HG02571 (cell line): ENCODE measurements at regions not wholly inside any gene's neighbourhood (a gene's known extent, or its start where the extent isn't known, plus 50 kb on each side); places are given as distances from the start of the nearest gene placed in this dataset.

Experiments
- ATAC-seq: cut with Tn5 transposase; IDR thresholded peaks from one replicate; pipeline ENCODE4 v1.9.1; 2021; ENCODE audit warnings: mild to moderate bottlenecking, moderate library complexity; ENCODE audit not compliant: unreplicated experiment

GRCh38 chr10:1939016-1939415 lies 201.7 kb upstream of the ADARB2 start:
- no peak for ATAC-seq

GRCh38 chr10:1938317-1938716 lies 201.0 kb upstream of the ADARB2 start:
- no peak for ATAC-seq

DNA sequence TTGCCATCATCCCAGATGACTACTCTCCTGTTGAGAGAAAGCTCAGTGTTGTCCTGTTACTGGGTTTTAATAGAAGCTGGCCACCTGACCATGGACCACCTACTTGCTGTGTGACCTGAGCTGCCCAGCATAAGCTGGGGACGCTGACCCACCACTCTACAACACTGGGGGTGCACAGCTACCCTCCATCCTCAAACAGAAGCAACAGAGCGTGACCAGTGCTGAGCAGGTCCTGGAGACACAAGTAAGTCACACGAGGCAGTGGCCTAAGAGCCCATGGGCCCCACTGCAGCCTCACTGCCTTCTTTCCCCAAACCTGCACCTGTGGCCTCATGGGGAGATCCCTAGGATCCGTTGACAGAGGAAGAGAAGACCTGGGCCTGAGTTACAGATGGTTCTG lies 198.6 kb upstream of the ADARB2 start:
- no peak for ATAC-seq

DNA sequence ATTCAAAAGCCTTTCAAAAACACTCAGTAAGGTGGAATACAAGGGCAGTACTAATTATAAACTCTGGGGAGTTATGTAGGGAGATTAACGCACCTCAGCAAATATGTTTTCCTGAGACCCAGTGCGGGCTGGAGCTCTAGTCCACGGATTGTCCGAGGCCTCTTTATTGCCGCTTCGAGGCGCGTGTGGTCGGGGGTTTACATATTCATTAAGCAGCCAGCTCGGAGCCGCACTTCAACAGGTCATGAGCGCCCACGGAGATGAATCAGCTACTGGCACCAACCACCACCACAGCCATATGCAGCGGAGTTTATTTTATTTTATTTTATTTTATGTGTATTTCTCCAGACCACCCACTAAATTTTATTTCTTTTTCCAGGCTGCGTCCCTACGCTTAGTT lies 195.9 kb upstream of the ADARB2 start:
- ATAC-seq = no peak

DNA sequence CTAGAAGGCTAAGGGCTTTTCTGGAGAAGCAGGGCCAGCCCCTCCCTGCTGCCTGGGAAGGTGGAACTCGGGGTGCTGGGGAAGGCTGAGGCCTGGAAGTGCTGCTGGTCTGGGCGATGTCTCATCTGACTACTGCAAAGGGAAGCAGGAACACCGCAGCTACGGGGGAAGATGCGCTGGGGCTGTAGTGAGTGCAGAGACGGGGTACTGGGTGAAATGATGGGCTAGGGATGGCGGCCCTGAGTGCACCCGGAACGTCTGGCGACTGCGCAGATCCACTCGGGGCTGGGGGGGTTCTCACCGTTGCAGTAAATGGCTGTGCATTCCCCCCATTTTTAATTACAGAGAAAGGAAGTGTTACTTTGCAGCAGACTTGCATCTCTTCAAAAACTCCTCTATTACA lies 195.4 kb upstream of the ADARB2 start:
- no peak for ATAC-seq

DNA sequence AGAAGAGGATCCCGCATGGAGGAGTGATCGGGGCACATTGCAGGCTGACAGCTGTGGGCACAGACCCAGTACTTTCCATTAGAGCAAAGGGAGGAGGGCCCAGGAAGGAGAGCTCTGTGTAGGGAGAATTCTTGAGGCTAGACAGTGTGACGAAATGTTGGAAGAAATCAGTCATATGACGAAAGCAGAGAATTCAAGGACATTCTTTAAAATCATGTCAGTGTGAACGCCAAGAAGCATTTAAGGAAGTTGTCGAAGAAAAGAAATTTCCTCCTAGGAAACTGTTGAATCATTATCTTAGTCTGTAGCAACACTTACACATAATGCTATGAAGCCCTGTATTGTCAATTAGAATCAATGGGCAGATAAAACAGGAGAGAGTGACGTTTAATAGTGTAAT lies 191.3 kb upstream of the ADARB2 start:
- no peak for ATAC-seq

GRCh38 chr10:1923998-1924397 lies 186.7 kb upstream of the ADARB2 start:
- no peak for ATAC-seq

GRCh38 chr10:1923586-1923985 lies 186.3 kb upstream of the ADARB2 start:
- ATAC-seq = no peak

- no peak for ATAC-seq
Measured at GRCh38 chr10:1920941-1921340, 183.6 kb upstream of the ADARB2 start.

DNA sequence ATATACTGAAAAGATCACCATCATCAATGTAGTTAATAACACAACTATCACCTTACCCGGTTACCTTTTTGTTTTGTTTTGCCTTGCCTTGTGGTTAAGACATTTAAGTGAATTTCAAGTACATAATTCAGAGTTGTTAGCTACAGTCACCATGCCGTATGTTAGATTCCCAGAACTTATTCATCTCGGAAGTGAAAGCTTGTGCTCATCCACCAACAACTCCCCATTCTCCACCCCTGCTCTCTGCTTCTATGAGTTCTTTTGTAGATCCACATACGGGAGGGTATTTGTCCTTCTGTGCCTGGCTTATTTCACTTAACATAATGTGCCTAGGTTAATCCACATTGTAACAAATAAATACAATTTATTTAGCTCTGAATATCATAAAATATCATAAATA lies 182.8 kb upstream of the ADARB2 start:
- no peak for ATAC-seq

DNA sequence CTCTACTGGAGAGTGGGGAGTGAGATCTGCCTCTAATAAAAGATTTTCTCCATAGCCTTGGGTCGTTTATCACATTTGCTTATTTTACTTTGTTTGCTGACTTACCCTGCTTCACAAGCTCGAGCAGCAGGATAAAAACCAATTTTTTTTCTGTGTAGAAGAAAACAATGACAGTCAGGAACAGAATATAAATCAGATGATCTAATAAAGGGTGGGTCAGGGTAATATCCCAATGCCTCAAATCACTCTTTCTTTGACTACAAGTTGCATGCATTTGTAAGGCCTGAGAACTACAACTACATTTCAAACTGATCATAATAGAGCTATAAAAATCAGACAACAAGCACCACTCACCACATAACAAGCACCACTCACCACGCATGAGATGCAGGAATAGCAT lies 174.4 kb upstream of the ADARB2 start:
- ATAC-seq = no peak

DNA sequence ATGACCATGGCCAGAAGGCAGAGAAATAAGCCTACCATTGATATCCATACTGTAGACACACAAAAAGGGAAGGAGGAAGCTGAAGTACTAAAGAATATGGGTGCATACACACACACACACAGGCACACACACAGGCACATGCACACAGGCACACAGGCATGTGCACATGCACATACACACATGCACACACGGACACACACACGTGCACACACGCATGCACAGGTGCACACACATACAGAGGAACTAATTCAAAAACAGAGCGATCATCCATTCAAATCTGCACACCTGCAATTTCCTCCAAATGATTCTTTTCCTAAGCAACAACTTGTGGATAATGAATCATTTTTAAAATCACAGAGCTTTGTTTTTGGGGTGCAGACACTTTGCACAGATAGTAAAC lies 166.7 kb upstream of the ADARB2 start:
- ATAC-seq = no peak

DNA sequence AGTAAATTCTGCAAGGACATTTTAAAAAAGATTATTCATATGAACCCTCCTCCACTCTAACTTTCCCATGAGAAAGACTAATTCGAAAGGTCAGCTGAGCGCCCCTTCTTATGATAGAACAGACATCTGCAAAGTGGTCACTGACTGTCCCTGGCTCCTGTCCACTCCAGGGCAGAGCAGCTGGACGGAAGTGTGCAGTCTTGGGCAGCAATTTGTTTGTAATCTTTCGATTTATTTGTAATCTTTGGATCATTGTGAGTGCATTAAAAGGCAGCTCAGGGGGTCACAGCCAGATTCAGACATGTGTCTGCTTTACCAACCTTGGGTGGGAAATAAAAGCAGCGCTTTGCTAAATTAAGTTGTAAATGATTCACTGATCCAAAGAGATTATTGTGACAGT lies 158.8 kb upstream of the ADARB2 start:
- no peak for ATAC-seq

DNA sequence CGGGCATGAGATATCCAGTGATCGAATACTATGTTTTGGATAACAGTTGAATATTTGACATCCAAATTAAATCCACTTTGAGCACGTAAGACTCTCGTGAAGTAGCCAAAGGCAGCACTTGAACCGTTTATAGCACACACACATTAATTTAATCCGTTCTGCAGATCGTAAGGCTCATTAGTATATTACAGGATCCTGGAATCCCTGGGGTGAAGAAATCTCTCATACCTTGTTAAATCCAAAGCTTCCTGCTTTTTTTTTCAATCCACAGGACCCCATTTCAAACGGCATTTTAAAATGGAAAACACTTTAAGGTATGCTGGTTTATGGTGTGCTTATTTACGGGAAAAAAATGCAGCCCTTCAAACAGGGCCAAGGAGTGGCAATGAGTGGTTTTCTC lies 158.4 kb upstream of the ADARB2 start:
- no peak for ATAC-seq

GRCh38 chr10:1894912-1895311 lies 157.6 kb upstream of the ADARB2 start:
- ATAC-seq = no peak

- ATAC-seq = no peak
Measured at GRCh38 chr10:1893941-1894340, 156.6 kb upstream of the ADARB2 start.

DNA sequence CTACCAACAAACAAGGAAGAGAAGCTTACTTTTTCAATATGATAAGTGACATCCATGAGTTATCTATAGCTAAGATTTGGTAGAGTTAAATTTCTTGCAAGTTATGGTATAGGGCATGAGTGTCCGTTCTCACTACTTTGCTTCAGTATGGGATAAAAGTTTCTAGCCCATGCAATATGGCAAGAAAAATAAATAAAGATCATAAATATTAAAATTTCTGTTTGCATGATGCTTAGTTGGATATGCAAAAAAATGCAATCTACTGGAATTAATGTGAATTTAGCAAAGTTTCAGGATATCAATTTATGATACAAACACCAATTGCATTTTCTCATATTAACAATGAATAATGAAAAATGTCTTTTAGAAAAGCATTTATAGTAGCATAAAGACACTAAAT lies 148.7 kb upstream of the ADARB2 start:
- ATAC-seq = no peak

- no peak for ATAC-seq
Measured at GRCh38 chr10:1882728-1883127, 145.4 kb upstream of the ADARB2 start.

DNA sequence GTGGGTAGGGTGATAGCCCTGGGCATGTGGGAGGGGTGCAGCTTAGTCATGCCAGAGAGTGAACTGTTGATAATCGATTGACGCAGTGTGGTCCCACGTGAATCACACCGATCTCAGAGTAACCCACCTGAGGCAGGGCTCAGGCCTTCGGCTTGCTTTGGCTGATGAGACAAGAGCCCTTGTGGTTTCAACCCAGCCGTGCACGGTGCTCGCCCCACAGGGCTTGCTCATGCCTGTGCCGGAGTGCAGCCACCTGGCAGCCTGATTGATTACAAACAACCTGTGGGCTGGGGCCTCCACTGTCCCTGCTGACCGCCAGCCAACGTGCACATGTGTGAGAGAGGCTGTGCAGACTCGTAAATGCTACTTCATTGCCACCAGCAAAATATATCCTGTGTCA lies 144.9 kb upstream of the ADARB2 start:
- no peak for ATAC-seq

DNA sequence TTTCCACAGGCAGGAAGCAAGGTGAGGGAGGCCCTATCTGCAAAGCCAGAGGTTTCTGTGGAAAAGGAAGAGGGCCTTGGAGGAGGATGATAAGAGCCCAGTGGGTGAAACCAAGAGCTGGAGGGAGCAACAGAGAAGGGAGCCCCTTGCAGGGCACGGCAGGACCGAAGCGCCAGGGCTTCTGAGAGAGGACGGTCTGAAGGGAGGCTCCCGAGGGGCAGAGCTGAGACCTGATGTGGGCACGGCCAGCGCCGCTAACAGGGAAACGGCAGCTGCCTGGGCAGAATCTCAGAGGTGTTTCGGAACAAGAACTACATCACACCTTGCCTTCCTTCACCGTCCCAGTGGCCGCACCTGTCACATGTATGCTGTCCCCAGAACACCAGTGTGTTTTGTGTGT lies 144.3 kb upstream of the ADARB2 start:
- no peak for ATAC-seq

DNA sequence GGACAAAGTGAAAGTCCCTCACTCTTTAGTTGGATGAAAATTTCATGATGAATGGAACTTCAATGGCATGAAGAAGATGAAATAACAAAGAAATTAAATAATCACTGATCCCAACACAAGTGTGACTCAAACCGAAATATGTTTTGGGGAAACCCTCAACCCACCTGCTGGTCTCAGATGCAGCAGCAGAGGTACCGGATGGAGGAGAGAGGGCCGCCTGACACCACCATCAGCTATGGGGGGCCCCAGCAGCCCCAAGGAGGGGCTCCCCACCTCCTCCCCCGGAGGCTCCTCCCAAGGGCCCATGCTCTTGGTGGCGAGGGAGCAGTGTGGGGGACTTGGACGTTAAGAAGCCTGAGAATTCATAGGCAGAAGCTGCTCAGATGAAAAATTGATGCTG lies 137.2 kb upstream of the ADARB2 start:
- ATAC-seq = no peak

DNA sequence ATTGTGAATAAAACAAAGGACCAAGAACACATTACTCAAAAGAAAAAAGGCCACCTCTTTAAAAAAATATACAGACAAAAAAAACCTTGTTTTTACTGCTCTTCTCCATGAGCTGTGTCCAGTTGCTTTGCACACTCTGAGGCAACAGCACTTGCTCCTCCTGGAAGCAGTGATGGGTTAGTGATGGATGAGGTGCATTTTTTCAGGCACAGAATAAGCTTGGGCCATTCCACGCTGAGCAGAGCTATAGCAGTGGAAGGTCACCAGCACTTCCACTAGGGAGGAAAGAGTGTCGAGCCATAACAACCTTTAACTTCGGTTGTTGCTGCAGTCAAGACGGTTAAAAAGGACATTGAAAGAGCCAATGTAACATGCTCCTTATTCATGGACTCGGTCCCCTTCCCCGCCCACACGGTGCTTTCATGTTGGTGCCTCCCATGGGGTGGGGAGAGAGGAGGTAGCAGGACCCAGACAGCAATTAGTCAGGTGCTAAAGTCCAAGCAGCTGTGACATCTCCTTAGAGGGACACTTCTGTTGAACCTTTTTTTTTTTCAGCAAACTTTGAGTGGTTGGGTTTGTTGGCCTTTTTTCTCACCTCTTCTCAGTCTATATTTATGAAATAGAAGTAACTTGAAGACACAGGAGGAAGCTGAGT lies 136.5 kb upstream of the ADARB2 start:
- no peak for ATAC-seq

- no peak for ATAC-seq
Measured at GRCh38 chr10:1872151-1872726, 134.9 kb upstream of the ADARB2 start.
